ENCODE measurements at regions not wholly inside any gene's neighbourhood (a gene's known extent, or its start where the extent isn't known, plus 50 kb on each side); places are given as distances from the start of the nearest gene placed in this dataset.

- TF ChIP-seq EZH2 (IDR thresholded peaks at IDR 0.05), result no peak
- no peak for TF ChIP-seq POLR2AphosphoS5 (IDR thresholded peaks at IDR 0.05; ENCODE audit: borderline replicate concordance, low read depth, low read length)
These were observed 189.1 kb downstream of the SREK1 start for GRCh38 chr5:66333192-66333591.

Measured in SK-N-MC (cell line).